ENCODE measurements at regions not wholly inside any gene's neighbourhood (a gene's known extent, or its start where the extent isn't known, plus 50 kb on each side); places are given as distances from the start of the nearest gene placed in this dataset.

DNA sequence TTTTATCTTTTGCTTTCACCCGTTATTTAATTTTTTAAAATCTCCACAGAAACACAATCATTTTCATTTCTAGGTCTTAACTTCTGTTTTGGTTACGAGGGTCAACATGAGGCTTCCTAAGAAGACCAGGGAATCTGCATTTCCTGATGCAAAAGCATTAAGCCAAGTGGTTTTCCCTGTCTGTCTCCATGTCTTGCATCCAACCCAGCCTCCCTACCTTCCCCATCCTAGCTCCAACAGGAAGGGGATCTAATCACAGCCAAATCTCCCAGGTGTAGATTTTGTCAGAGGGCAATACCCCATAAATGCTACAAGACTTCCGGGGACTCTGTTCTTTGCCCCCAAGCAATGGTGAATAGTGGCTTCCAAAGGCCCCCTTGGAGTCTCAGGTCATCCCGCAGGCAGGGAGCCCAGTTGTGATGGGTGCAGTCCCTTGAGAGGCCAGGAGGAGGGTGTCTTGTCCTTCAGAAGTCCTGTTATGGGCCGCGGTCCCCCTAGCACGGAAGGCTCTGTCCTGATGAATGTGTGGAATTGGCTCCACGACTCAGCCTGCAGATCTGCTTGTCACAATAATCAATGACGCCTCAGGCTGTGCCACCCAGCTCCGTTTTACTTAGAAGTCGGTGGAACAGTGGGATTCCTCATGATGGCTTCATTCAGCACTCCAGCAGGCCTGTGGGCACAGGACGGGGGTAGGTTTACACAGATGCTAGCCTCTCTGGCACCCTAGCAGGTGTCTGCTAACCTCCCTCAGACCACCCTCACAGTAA is 141.1 kb downstream of the RGS9 start:
- H3K36me3 ChIP-seq: no peaks in the 10 kb centered on the region
- H3K9me3 ChIP-seq (replicated peaks): peaks cover 11% of the 10 kb centered on the region
- TF ChIP-seq, protein P1, sequence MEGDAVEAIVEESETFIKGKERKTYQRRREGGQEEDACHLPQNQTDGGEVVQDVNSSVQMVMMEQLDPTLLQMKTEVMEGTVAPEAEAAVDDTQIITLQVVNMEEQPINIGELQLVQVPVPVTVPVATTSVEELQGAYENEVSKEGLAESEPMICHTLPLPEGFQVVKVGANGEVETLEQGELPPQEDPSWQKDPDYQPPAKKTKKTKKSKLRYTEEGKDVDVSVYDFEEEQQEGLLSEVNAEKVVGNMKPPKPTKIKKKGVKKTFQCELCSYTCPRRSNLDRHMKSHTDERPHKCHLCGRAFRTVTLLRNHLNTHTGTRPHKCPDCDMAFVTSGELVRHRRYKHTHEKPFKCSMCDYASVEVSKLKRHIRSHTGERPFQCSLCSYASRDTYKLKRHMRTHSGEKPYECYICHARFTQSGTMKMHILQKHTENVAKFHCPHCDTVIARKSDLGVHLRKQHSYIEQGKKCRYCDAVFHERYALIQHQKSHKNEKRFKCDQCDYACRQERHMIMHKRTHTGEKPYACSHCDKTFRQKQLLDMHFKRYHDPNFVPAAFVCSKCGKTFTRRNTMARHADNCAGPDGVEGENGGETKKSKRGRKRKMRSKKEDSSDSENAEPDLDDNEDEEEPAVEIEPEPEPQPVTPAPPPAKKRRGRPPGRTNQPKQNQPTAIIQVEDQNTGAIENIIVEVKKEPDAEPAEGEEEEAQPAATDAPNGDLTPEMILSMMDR (IDR thresholded peaks at IDR 0.05; ENCODE audit: borderline replicate concordance): peak; percentile 54
- H3K27ac ChIP-seq (replicated peaks): no peak overlapping the region
- peaks cover 39% of the 10 kb centered on the region for H3K27me3 ChIP-seq (ENCODE audit: low read depth)
- intact Hi-C loops (cut with micrococcal nuclease): no loop called here
- H3K4me3 ChIP-seq: no peak overlapping the region
- H3K4me1 ChIP-seq: peaks cover 7% of the 10 kb centered on the region
- no peak for DNase-seq

DNA sequence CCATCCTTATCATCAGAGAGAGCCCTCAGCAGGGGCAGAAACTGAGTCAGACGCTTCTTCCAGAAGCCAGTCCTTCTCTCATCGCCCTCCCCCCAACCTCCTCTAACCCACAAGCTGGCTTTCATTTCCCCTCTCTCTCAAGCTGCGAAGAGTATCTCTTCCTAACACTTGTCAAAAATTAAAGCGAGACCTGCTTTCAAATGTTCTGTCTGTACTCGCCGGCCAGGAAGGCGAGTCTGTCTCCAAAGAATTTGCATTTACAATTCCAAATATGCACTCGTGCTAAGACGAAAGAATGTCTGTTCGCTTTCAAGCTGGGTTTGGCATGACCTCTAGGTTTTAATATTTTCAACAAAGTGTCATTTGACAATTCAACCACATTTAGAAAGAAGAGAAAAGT is 140.4 kb downstream of the RGS9 start:
- H3K4me3 ChIP-seq: peak overlapping the region; percentile 5
- H3K4me1 ChIP-seq: peaks cover 7% of the 10 kb centered on the region
- TF ChIP-seq, protein P1 (IDR thresholded peaks at IDR 0.05; ENCODE audit: borderline replicate concordance): no peak
- no peak overlapping the region for H3K27ac ChIP-seq (replicated peaks)
- peaks cover 39% of the 10 kb centered on the region for H3K27me3 ChIP-seq (ENCODE audit: low read depth)
- no peaks in the 10 kb centered on the region for H3K36me3 ChIP-seq
- H3K9me3 ChIP-seq (replicated peaks): peaks cover 4% of the 10 kb centered on the region
- DNase-seq: no peak
- intact Hi-C loops (cut with micrococcal nuclease): no loop called here

Data from left ventricle myocardium inferior (tissue), 1 donor.